Endothelial cell of umbilical vein (primary cell): ENCODE measurements at regions not wholly inside any gene's neighbourhood (a gene's known extent, or its start where the extent isn't known, plus 50 kb on each side); places are given as distances from the start of the nearest gene placed in this dataset.

Experiments used
- BruUV-seq: library from RNA; stranded (reverse); fragments of 400-500 nt; replicated peaks from 2 replicates; lab custom pipeline; 2021; lab: Mats Ljungman, UMichigan
- CTCF ChIA-PET: fragments of 300-600, 350-600 bp; sonication (Branson Sonifier 250); formaldehyde crosslinking; loops from one replicate; lab custom pipeline; 2021; ENCODE audit warnings: antibody characterized with exemption, inconsistent platforms; lab: Charles Lee
- POLR2A ChIA-PET: fragments of 300-600, 350-600 bp; sonication (Branson Sonifier 250); formaldehyde crosslinking; loops from one replicate; lab custom pipeline; 2021; ENCODE audit warnings: antibody characterized with exemption, inconsistent platforms; lab: Charles Lee
- DNase-seq: peaks from one replicate; pipeline ENCODE4 v3.0.0-alpha.2; 2011; ENCODE audit warnings: low read depth, low spot score
- FAIRE-seq: peaks from 2 replicates; lab custom pipeline; 2011; peaks lifted over from hg19 to GRCh38; lab: Jason Lieb, UNC
- H2AFZ ChIP-seq: 2 replicates; pipeline ENCODE4 v1.6.0; 2012; ENCODE audit warnings: low read depth, low read length, control low read depth, inconsistent platforms
- H3K27ac ChIP-seq: 2 replicates; pipeline ENCODE4 v1.5.1; 2011; ENCODE audit warnings: low read depth, mild to moderate bottlenecking, control low read depth, low read length, moderate library complexity; ENCODE audit not compliant: insufficient read depth
- H3K27me3 ChIP-seq, 2 experiments: 2 replicates each; pipeline versions ENCODE4 v1.6.0 to v1.6.1; 2011; ENCODE audit warnings: low read length in 2 of 2, mixed read lengths in 1 of 2; ENCODE audit not compliant: control insufficient read depth in 2 of 2, insufficient read depth in 2 of 2
- H3K36me3 ChIP-seq, 2 experiments: 2 replicates in 1 of 2; 3 replicates in 1 of 2; pipeline ENCODE4 v1.5.1; 2011; ENCODE audit warnings: low read length in 2 of 2, mild to moderate bottlenecking in 1 of 2, moderate library complexity in 1 of 2; ENCODE audit not compliant: control insufficient read depth in 2 of 2, insufficient read depth in 2 of 2; ENCODE audit errors: extremely low read depth in 1 of 2
- H3K4me1 ChIP-seq: 3 replicates; pipeline ENCODE4 v1.5.1; 2011; ENCODE audit warnings: mild to moderate bottlenecking, low read length; ENCODE audit not compliant: control insufficient read depth, insufficient read depth; ENCODE audit errors: extremely low read depth
- H3K4me2 ChIP-seq: 2 replicates; pipeline ENCODE4 v1.6.1; 2011; ENCODE audit warnings: low read length, control low read depth, mixed read lengths; ENCODE audit not compliant: insufficient read depth
- H3K4me3 ChIP-seq, 3 experiments: fragments of 200-600 bp in 1 of 3; sonication (generic), shearing (Covaris generic) in 1 of 3; replicated peaks in 1 of 3; 2 replicates each; pipeline ENCODE4 v1.5.1; 2011 to 2016; ENCODE audit warnings: control low read depth in 3 of 3, low read length in 3 of 3, mild to moderate bottlenecking in 2 of 3, inconsistent platforms in 1 of 3, low read depth in 1 of 3, moderate library complexity in 1 of 3; ENCODE audit not compliant: insufficient read depth in 1 of 3
- H3K79me2 ChIP-seq: 2 replicates; pipeline ENCODE4 v1.6.0; 2012; ENCODE audit warnings: low read length, inconsistent platforms; ENCODE audit not compliant: control insufficient read depth, insufficient read depth
- H3K9ac ChIP-seq: replicated peaks from 2 replicates; pipeline ENCODE3; 2011; ENCODE audit warnings: low read length, control low read depth; ENCODE audit not compliant: insufficient read depth; ENCODE audit errors: extremely low read depth
- H3K9me1 ChIP-seq: replicated peaks from 3 replicates; pipeline ENCODE4 v1.6.0; 2011; ENCODE audit warnings: mild to moderate bottlenecking, low read length; ENCODE audit not compliant: control insufficient read depth, insufficient read depth; ENCODE audit errors: extremely low read depth
- H3K9me3 ChIP-seq: replicated peaks from 2 replicates; pipeline ENCODE4 v1.5.1; 2012; ENCODE audit warnings: low read length, inconsistent platforms; ENCODE audit not compliant: control insufficient read depth, insufficient read depth
- H4K20me1 ChIP-seq: replicated peaks from 2 replicates; pipeline ENCODE3; 2011; ENCODE audit warnings: mild to moderate bottlenecking, low read length; ENCODE audit not compliant: control insufficient read depth, insufficient read depth; ENCODE audit errors: extremely low read depth
- EZH2 ChIP-seq: IDR thresholded peaks from 2 replicates; pipeline ENCODE4 v1.6.1; 2012; ENCODE audit warnings: borderline replicate concordance, low read depth, mild to moderate bottlenecking, moderate library complexity, low read length, inconsistent platforms; ENCODE audit not compliant: severe bottlenecking
- JUN ChIP-seq: IDR thresholded peaks from 2 replicates; pipeline ENCODE4 v1.6.1; 2011; ENCODE audit warnings: borderline replicate concordance, low read depth; ENCODE audit not compliant: insufficient read length, insufficient read depth
- MAX ChIP-seq: IDR thresholded peaks from 2 replicates; pipeline ENCODE4 v1.6.1; 2011; ENCODE audit not compliant: insufficient read depth, insufficient read length
- MYC ChIP-seq: IDR thresholded peaks from one replicate; pipeline ENCODE4 v1.6.1; 2011; ENCODE audit warnings: mild to moderate bottlenecking, low read depth, low read length
- POLR2A ChIP-seq: IDR thresholded peaks from 2 replicates; pipeline ENCODE4 v1.6.1; 2012; ENCODE audit warnings: low read depth, mild to moderate bottlenecking, control low read depth, low read length
- dilution Hi-C: fragments of 300-500 bp; cut with MboI; formaldehyde crosslinking; loops from one replicate; pipeline ENCODE4 v1.15.0; 2019; ENCODE audit warnings: low sequenced_read_pairs; ENCODE audit not compliant: extremely low pct_ligation_motif_present
- intact Hi-C: fragments of 100-400 bp; cut with micrococcal nuclease; formaldehyde crosslinking; loops from one replicate; pipeline ENCODE4 v1.10.0; 2022
- TF ChIP-seq, protein P1 (sequence below), 2 donors: IDR thresholded peaks; 1 replicate in 1 of 2; 2 replicates in 1 of 2; pipeline ENCODE4 v1.5.1; 2011; ENCODE audit warnings: low read length in 2 of 2, mild to moderate bottlenecking in 2 of 2, moderate library complexity in 2 of 2, control low read depth in 1 of 2, inconsistent platforms in 1 of 2, low read depth in 1 of 2; ENCODE audit not compliant: insufficient read depth in 1 of 2; ENCODE audit errors: extremely low read depth in 1 of 2

DNA sequence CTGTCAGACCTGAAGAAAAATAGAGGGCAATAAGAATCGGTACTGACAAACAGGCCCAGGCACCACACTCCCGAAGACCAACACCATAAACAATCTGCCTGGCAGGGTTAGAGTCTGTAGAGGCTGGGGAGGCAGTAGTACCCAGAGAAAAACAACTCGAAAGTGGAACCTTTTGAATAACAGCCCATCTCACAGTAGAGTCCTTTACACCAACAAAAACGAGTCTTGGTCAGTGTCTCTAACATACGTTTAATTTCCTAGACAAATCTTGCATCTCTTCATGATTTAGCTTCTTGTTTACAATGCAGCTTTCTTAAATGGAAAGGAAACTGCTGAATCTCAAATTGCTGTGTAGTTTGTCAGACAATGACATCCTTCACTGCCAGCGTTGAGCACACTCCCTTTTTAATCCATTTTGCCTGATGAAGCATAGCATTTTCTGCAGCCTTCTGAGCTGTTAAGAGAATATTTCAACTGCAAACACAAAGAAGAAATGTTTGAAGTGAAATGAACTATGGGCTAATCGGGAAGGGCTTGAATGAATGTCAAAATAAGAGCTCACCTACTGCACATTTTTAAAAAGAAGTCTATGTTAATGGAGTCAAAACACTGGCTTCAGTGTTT lies 73.1 kb upstream of the DSG1 start:
- FAIRE-seq (peak; percentile 54), DNase-seq (peak; percentile 44)
- H3K9ac ChIP-seq, result no peak overlapping the region
- H3K79me2 ChIP-seq, result no peaks in the 10 kb centered on the region
- intact Hi-C loops, result no loop called here
- ChIA-PET POLR2A (no interaction called here), CTCF (interaction anchor here (1.2 kb wide), 1 partner anchor 10 kb away, joined by 3 read pairs; no protein-coding TSS in a partner anchor)
- no peaks in the 10 kb centered on the region for H3K9me1 ChIP-seq
- H3K4me2 ChIP-seq, result peak overlapping the region; percentile 22
- H3K9me3 ChIP-seq, result no peaks in the 10 kb centered on the region
- no peaks in the 10 kb centered on the region for H3K27me3 ChIP-seq
- peak overlapping the region; percentile 72 for H2AFZ ChIP-seq
- peak overlapping the region; percentile 35 for H3K27ac ChIP-seq
- no TSS peak for BruUV-seq
- H3K4me3 ChIP-seq, result no peak overlapping the region
- no peaks in the 10 kb centered on the region for H4K20me1 ChIP-seq
- peaks cover 17% of the 10 kb centered on the region for H3K4me1 ChIP-seq
- H3K36me3 ChIP-seq, result no peaks in the 10 kb centered on the region
- TF ChIP-seq EZH2 (no peak), MAX (no peak), JUN (no peak), MYC (no peak), POLR2A (no peak)
- TF ChIP-seq, protein P1, sequence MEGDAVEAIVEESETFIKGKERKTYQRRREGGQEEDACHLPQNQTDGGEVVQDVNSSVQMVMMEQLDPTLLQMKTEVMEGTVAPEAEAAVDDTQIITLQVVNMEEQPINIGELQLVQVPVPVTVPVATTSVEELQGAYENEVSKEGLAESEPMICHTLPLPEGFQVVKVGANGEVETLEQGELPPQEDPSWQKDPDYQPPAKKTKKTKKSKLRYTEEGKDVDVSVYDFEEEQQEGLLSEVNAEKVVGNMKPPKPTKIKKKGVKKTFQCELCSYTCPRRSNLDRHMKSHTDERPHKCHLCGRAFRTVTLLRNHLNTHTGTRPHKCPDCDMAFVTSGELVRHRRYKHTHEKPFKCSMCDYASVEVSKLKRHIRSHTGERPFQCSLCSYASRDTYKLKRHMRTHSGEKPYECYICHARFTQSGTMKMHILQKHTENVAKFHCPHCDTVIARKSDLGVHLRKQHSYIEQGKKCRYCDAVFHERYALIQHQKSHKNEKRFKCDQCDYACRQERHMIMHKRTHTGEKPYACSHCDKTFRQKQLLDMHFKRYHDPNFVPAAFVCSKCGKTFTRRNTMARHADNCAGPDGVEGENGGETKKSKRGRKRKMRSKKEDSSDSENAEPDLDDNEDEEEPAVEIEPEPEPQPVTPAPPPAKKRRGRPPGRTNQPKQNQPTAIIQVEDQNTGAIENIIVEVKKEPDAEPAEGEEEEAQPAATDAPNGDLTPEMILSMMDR (IDR thresholded peaks at IDR 0.05; ENCODE audit: extremely low read depth in 1 of 2, insufficient read depth in 1 of 2, low read depth in 1 of 2, low read length in 2 of 2), result no peak
- dilution Hi-C loops, result no loop called here
